Esophagus muscularis mucosa (tissue), 4 donors: ENCODE measurements at regions not wholly inside any gene's neighbourhood (a gene's known extent, or its start where the extent isn't known, plus 50 kb on each side); places are given as distances from the start of the nearest gene placed in this dataset.

Experiments
- DNase-seq: peaks from one replicate; pipeline ENCODE4 v3.0.0-alpha.2; 2017; ENCODE audit errors: extremely low spot score
- H3K27ac ChIP-seq, 4 donors: fragments of 200-600 bp; sonication (generic); replicated peaks in 1 of 4; 1 replicate in 3 of 4; 2 replicates in 1 of 4; pipeline ENCODE4 v1.5.1; 2016 to 2019; ENCODE audit warnings: mild to moderate bottlenecking in 1 of 4
- H3K27me3 ChIP-seq, 4 donors: fragments of 200-600 bp; sonication (generic); one replicate each; pipeline versions ENCODE4 v1.5.1 to v1.6.0; 2016 to 2019
- H3K36me3 ChIP-seq, 4 donors: fragments of 200-600 bp; sonication (generic); one replicate each; pipeline ENCODE4 v1.5.1; 2016 to 2019
- H3K4me1 ChIP-seq, 4 donors: fragments of 200-600 bp; sonication (generic); one replicate each; pipeline ENCODE4 v1.5.1; 2016 to 2019
- H3K4me3 ChIP-seq, 4 donors: fragments of 200-600 bp; sonication (generic); 1 replicate in 2 of 4; 2 replicates in 2 of 4; pipeline ENCODE4 v1.5.1; 2016 to 2019; ENCODE audit warnings: mild to moderate bottlenecking in 4 of 4, moderate library complexity in 1 of 4
- H3K9me3 ChIP-seq, 4 donors: fragments of 200-600 bp; sonication (generic); 1 replicate in 3 of 4; 2 replicates in 1 of 4; pipeline ENCODE4 v1.5.1; 2016 to 2019
- CTCF ChIP-seq, 3 experiments: fragments of 200-600 bp in 2 of 3; fragments of 450-650 bp in 1 of 3; sonication (generic) in 2 of 3; IDR thresholded peaks; one replicate each; pipeline ENCODE4 v1.5.1; 2017 to 2019; ENCODE audit warnings: antibody characterized with exemption in 3 of 3, mild to moderate bottlenecking in 2 of 3, moderate library complexity in 1 of 3
- EP300 ChIP-seq: sonication (generic); formaldehyde crosslinking; IDR thresholded peaks from one replicate; pipeline ENCODE4 v1.6.1; 2017; ENCODE audit warnings: antibody characterized with exemption
- POLR2A ChIP-seq: fragments of 450-650 bp; IDR thresholded peaks from one replicate; pipeline ENCODE4 v1.6.1; 2017; ENCODE audit warnings: antibody characterized with exemption, moderate library complexity, mild to moderate bottlenecking, low read depth
- POLR2AphosphoS5 ChIP-seq, 2 donors: sonication (generic); formaldehyde crosslinking; IDR thresholded peaks; one replicate each; pipeline ENCODE4 v1.6.1; 2017; ENCODE audit warnings: antibody characterized with exemption in 2 of 2
- WGBS: methylation state at CpG from one replicate; pipeline ENCODE4 v1.1.5; 2018; 5-methylcytosine and 5-hydroxymethylcytosine counted together
- intact Hi-C: fragments of 100-400 bp; cut with DNase I; formaldehyde crosslinking; loops from one replicate; pipeline ENCODE4 v1.15.1; 2023

- Histone ChIP-seq H3K4me1 (no peaks in the 10 kb centered on the region), H3K36me3 (no peaks in the 10 kb centered on the region), H3K27ac (no peak overlapping the region), H3K9me3 (peaks cover 0 to 7% (median 0%) of the 10 kb centered on the region in 4 donors), H3K4me3 (no peak overlapping the region), H3K27me3 (no peaks in the 10 kb centered on the region)
- no peak for DNase-seq
- WGBS = 96% methylated on average over 3 of the region's 3 CpGs
- TF ChIP-seq CTCF (IDR thresholded peaks at IDR 0.05) (no peak), POLR2A (no peak), POLR2AphosphoS5 (IDR thresholded peaks at IDR 0.05) (no peak), EP300 (no peak)
- intact Hi-C loops = no loop called here
These were observed 857.8 kb downstream of the JRKL start for GRCh38 chr11:97247601-97248000.

GRCh38 chr11:97254790-97255189, 865.0 kb downstream of the JRKL start:
- H3K4me3 ChIP-seq = no peak overlapping the region
- H3K27me3 ChIP-seq = no peaks in the 10 kb centered on the region
- no peak for TF ChIP-seq POLR2A
- no peak for TF ChIP-seq POLR2AphosphoS5 (IDR thresholded peaks at IDR 0.05)
- TF ChIP-seq CTCF (IDR thresholded peaks at IDR 0.05) = no peak
- TF ChIP-seq EP300 = no peak
- no peak overlapping the region for H3K27ac ChIP-seq
- 27% methylated on average over 1 of the region's 1 CpG for WGBS
- H3K9me3 ChIP-seq = no peaks in the 10 kb centered on the region
- intact Hi-C loops = no loop called here
- no peaks in the 10 kb centered on the region for H3K36me3 ChIP-seq
- no peaks in the 10 kb centered on the region for H3K4me1 ChIP-seq
- DNase-seq = no peak

- WGBS = 94% methylated on average over 3 of the region's 3 CpGs
- Histone ChIP-seq H3K27me3 (no peaks in the 10 kb centered on the region), H3K36me3 (no peaks in the 10 kb centered on the region), H3K4me3 (no peak overlapping the region), H3K4me1 (no peaks in the 10 kb centered on the region), H3K9me3 (no peaks in the 10 kb centered on the region), H3K27ac (no peak overlapping the region)
- DNase-seq = no peak
- intact Hi-C loops = no loop called here
- TF ChIP-seq POLR2A (no peak), EP300 (no peak), POLR2AphosphoS5 (IDR thresholded peaks at IDR 0.05) (no peak), CTCF (IDR thresholded peaks at IDR 0.05) (no peak)
These were observed 869.6 kb downstream of the JRKL start for GRCh38 chr11:97259434-97259833.

GRCh38 chr11:97259884-97260283, 870.1 kb downstream of the JRKL start:
- intact Hi-C loops = no loop called here
- Histone ChIP-seq H3K27me3 (no peaks in the 10 kb centered on the region), H3K4me1 (no peaks in the 10 kb centered on the region), H3K36me3 (no peaks in the 10 kb centered on the region), H3K4me3 (no peak overlapping the region), H3K27ac (no peak overlapping the region), H3K9me3 (no peaks in the 10 kb centered on the region)
- no peak for DNase-seq
- WGBS = 87% methylated on average over 3 of the region's 3 CpGs
- no peak for TF ChIP-seq POLR2AphosphoS5 (IDR thresholded peaks at IDR 0.05)
- TF ChIP-seq EP300 = no peak
- no peak for TF ChIP-seq CTCF (IDR thresholded peaks at IDR 0.05)
- TF ChIP-seq POLR2A = no peak

- no peaks in the 10 kb centered on the region for H3K4me1 ChIP-seq
- no peaks in the 10 kb centered on the region for H3K27me3 ChIP-seq
- no peak for DNase-seq
- no peaks in the 10 kb centered on the region for H3K9me3 ChIP-seq
- WGBS = 80% methylated on average over 5 of the region's 5 CpGs
- TF ChIP-seq EP300 (no peak), CTCF (IDR thresholded peaks at IDR 0.05) (no peak), POLR2AphosphoS5 (IDR thresholded peaks at IDR 0.05) (no peak), POLR2A (no peak)
- intact Hi-C loops = no loop called here
- H3K4me3 ChIP-seq = no peak overlapping the region
- no peak overlapping the region for H3K27ac ChIP-seq
- H3K36me3 ChIP-seq = no peaks in the 10 kb centered on the region
These were observed 873.5 kb downstream of the JRKL start for GRCh38 chr11:97263183-97263858.
